SU-DHL-6 (cell line): ENCODE measurements at regions not wholly inside any gene's neighbourhood (a gene's known extent, or its start where the extent isn't known, plus 50 kb on each side); places are given as distances from the start of the nearest gene placed in this dataset.

Experiments used
- EZH2phosphoT487 ChIP-seq: fragments of 200-600 bp; sonication (generic), shearing (Covaris generic); conservative IDR thresholded peaks from 2 replicates; pipeline ENCODE4 v1.6.1; 2018; ENCODE audit warnings: mild to moderate bottlenecking, antibody characterized with exemption, low read length, moderate library complexity, mixed read lengths
- TF ChIP-seq, protein P1 (sequence below): fragments of 200-600 bp; sonication (generic); IDR thresholded peaks from one replicate; pipeline ENCODE4 v1.5.1; 2017; ENCODE audit warnings: antibody characterized with exemption, mild to moderate bottlenecking, low read length, moderate library complexity; ENCODE audit not compliant: insufficient read depth, poor library complexity, severe bottlenecking

GRCh38 chr1:194045416-194045815, 859.0 kb upstream of the B3GALT2 start:
- TF ChIP-seq, protein P1, sequence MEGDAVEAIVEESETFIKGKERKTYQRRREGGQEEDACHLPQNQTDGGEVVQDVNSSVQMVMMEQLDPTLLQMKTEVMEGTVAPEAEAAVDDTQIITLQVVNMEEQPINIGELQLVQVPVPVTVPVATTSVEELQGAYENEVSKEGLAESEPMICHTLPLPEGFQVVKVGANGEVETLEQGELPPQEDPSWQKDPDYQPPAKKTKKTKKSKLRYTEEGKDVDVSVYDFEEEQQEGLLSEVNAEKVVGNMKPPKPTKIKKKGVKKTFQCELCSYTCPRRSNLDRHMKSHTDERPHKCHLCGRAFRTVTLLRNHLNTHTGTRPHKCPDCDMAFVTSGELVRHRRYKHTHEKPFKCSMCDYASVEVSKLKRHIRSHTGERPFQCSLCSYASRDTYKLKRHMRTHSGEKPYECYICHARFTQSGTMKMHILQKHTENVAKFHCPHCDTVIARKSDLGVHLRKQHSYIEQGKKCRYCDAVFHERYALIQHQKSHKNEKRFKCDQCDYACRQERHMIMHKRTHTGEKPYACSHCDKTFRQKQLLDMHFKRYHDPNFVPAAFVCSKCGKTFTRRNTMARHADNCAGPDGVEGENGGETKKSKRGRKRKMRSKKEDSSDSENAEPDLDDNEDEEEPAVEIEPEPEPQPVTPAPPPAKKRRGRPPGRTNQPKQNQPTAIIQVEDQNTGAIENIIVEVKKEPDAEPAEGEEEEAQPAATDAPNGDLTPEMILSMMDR = no peak
- TF ChIP-seq EZH2phosphoT487 = no peak
